Keratinocyte (primary cell): ENCODE measurements at regions not wholly inside any gene's neighbourhood (a gene's known extent, or its start where the extent isn't known, plus 50 kb on each side); places are given as distances from the start of the nearest gene placed in this dataset.

Experiments used
- DNase-seq: peaks from one replicate; pipeline ENCODE4 v3.0.0-alpha.2; 2011; ENCODE audit warnings: low read depth, missing footprints, low spot score
- FAIRE-seq: peaks from 2 replicates; lab custom pipeline; 2011; peaks lifted over from hg19 to GRCh38; lab: Jason Lieb, UNC
- H2AFZ ChIP-seq: 2 replicates; pipeline ENCODE4 v1.6.0; 2012; ENCODE audit warnings: low read length, control low read depth, inconsistent platforms; ENCODE audit not compliant: control insufficient read depth
- H3K27ac ChIP-seq: 2 replicates; pipeline ENCODE4 v1.5.1; 2011; ENCODE audit warnings: low read length; ENCODE audit not compliant: control insufficient read depth, insufficient read depth
- H3K27me3 ChIP-seq: 3 replicates; pipeline ENCODE4 v1.6.0; 2011; ENCODE audit warnings: low read length; ENCODE audit not compliant: control insufficient read depth, insufficient read depth; ENCODE audit errors: extremely low read depth
- H3K36me3 ChIP-seq, 2 experiments: 2 replicates in 1 of 2; 3 replicates in 1 of 2; pipeline ENCODE4 v1.5.1; 2011; ENCODE audit warnings: low read length in 2 of 2, mild to moderate bottlenecking in 1 of 2; ENCODE audit not compliant: control insufficient read depth in 2 of 2, insufficient read depth in 2 of 2; ENCODE audit errors: extremely low read depth in 1 of 2
- H3K4me1 ChIP-seq: 3 replicates; pipeline ENCODE4 v1.5.1; 2011; ENCODE audit warnings: low read length; ENCODE audit not compliant: control insufficient read depth, insufficient read depth; ENCODE audit errors: extremely low read depth
- H3K4me2 ChIP-seq: 3 replicates; pipeline ENCODE4 v1.6.0; 2011; ENCODE audit warnings: low read depth, low read length; ENCODE audit not compliant: control insufficient read depth, insufficient read depth; ENCODE audit errors: extremely low read depth
- H3K4me3 ChIP-seq, 3 experiments: fragments of 200-600 bp in 1 of 3; sonication (generic) in 1 of 3; 2 replicates in 2 of 3; 3 replicates in 1 of 3; pipeline ENCODE4 v1.5.1; 2011 to 2016; ENCODE audit warnings: low read length in 3 of 3, mild to moderate bottlenecking in 3 of 3, control low read depth in 2 of 3, inconsistent platforms in 1 of 3, low read depth in 1 of 3, mixed read lengths in 1 of 3, mixed run types in 1 of 3, moderate library complexity in 1 of 3; ENCODE audit not compliant: control insufficient read depth in 2 of 3, insufficient read depth in 2 of 3; ENCODE audit errors: extremely low read depth in 1 of 3
- H3K79me2 ChIP-seq: 2 replicates; pipeline ENCODE4 v1.6.0; 2012; ENCODE audit warnings: low read length; ENCODE audit not compliant: control insufficient read depth, insufficient read depth
- H3K9ac ChIP-seq: 3 replicates; pipeline ENCODE4 v1.6.0; 2011; ENCODE audit warnings: low read length; ENCODE audit not compliant: control insufficient read depth, insufficient read depth; ENCODE audit errors: extremely low read depth
- H3K9me1 ChIP-seq: 3 replicates; pipeline ENCODE4 v1.6.0; 2011; ENCODE audit warnings: low read length; ENCODE audit not compliant: control insufficient read depth, insufficient read depth; ENCODE audit errors: extremely low read depth
- H3K9me3 ChIP-seq: 2 replicates; pipeline ENCODE4 v1.5.1; 2012; ENCODE audit warnings: low read depth, low read length; ENCODE audit not compliant: control insufficient read depth
- H4K20me1 ChIP-seq: 3 replicates; pipeline ENCODE4 v1.6.0; 2011; ENCODE audit warnings: low read length; ENCODE audit not compliant: control insufficient read depth, insufficient read depth; ENCODE audit errors: extremely low read depth
- EZH2 ChIP-seq: IDR thresholded peaks from one replicate; pipeline ENCODE4 v1.6.1; 2012; ENCODE audit warnings: inconsistent platforms, mild to moderate bottlenecking, low read length, moderate library complexity
- dilution Hi-C: fragments of 300-500 bp; cut with MboI; formaldehyde crosslinking; loops from one replicate; pipeline ENCODE4 v1.7.0; 2020; ENCODE audit warnings: low sequenced_read_pairs; ENCODE audit not compliant: extremely low pct_ligation_motif_present
- TF ChIP-seq, protein P1 (sequence below), 3 experiments: IDR thresholded peaks in 1 of 3; conservative IDR thresholded peaks in 1 of 3; optimal IDR thresholded peaks in 1 of 3; 2 replicates in 2 of 3; 3 replicates in 1 of 3; pipeline versions ENCODE3 to v1.5.1; 2011; ENCODE audit warnings: low read length in 3 of 3, mild to moderate bottlenecking in 3 of 3, moderate library complexity in 2 of 3, control low read depth in 1 of 3, inconsistent platforms in 1 of 3; ENCODE audit not compliant: insufficient read depth in 2 of 3; ENCODE audit errors: extremely low read depth in 1 of 3

GRCh38 chr3:110628650-110629301 lies 442.8 kb upstream of the NECTIN3 start:
- H3K9me1 ChIP-seq = no peaks in the 10 kb centered on the region
- H3K9ac ChIP-seq = no peak overlapping the region
- TF ChIP-seq EZH2 = no peak
- TF ChIP-seq, protein P1, sequence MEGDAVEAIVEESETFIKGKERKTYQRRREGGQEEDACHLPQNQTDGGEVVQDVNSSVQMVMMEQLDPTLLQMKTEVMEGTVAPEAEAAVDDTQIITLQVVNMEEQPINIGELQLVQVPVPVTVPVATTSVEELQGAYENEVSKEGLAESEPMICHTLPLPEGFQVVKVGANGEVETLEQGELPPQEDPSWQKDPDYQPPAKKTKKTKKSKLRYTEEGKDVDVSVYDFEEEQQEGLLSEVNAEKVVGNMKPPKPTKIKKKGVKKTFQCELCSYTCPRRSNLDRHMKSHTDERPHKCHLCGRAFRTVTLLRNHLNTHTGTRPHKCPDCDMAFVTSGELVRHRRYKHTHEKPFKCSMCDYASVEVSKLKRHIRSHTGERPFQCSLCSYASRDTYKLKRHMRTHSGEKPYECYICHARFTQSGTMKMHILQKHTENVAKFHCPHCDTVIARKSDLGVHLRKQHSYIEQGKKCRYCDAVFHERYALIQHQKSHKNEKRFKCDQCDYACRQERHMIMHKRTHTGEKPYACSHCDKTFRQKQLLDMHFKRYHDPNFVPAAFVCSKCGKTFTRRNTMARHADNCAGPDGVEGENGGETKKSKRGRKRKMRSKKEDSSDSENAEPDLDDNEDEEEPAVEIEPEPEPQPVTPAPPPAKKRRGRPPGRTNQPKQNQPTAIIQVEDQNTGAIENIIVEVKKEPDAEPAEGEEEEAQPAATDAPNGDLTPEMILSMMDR (optimal IDR thresholded peaks at IDR 0.05 in 1 of 3, IDR thresholded peaks at IDR 0.05 in 1 of 3, conservative IDR thresholded peaks at IDR 0.05 in 1 of 3; ENCODE audit: extremely low read depth in 1 of 3, insufficient read depth in 2 of 3, low read length in 3 of 3) = no peak
- no peak overlapping the region for H3K4me2 ChIP-seq
- no peaks in the 10 kb centered on the region for H3K27me3 ChIP-seq
- no peaks in the 10 kb centered on the region for H4K20me1 ChIP-seq
- H3K4me3 ChIP-seq = no peak overlapping the region
- DNase-seq (no peak), FAIRE-seq (no peak)
- dilution Hi-C loops = no loop called here
- no peaks in the 10 kb centered on the region for H3K4me1 ChIP-seq
- H3K36me3 ChIP-seq = no peaks in the 10 kb centered on the region
- H3K9me3 ChIP-seq = no peaks in the 10 kb centered on the region
- H2AFZ ChIP-seq = no peak overlapping the region
- no peaks in the 10 kb centered on the region for H3K79me2 ChIP-seq
- H3K27ac ChIP-seq = no peak overlapping the region

GRCh38 chr3:110629917-110630316 lies 441.7 kb upstream of the NECTIN3 start:
- Histone ChIP-seq H3K79me2 (no peaks in the 10 kb centered on the region), H3K4me1 (no peaks in the 10 kb centered on the region), H3K36me3 (no peaks in the 10 kb centered on the region), H2AFZ (no peak overlapping the region), H3K9me3 (no peaks in the 10 kb centered on the region), H3K27me3 (no peaks in the 10 kb centered on the region), H3K27ac (no peak overlapping the region), H3K9me1 (no peaks in the 10 kb centered on the region), H3K4me3 (no peak overlapping the region), H3K9ac (no peak overlapping the region), H4K20me1 (no peaks in the 10 kb centered on the region), H3K4me2 (no peak overlapping the region)
- no peak for FAIRE-seq
- dilution Hi-C loops = no loop called here
- TF ChIP-seq, protein P1 (optimal IDR thresholded peaks at IDR 0.05 in 1 of 3, IDR thresholded peaks at IDR 0.05 in 1 of 3, conservative IDR thresholded peaks at IDR 0.05 in 1 of 3; ENCODE audit: extremely low read depth in 1 of 3, insufficient read depth in 2 of 3, low read length in 3 of 3) = no peak
- no peak for TF ChIP-seq EZH2
- no peak for DNase-seq
